ENCODE measurements at regions not wholly inside any gene's neighbourhood (a gene's known extent, or its start where the extent isn't known, plus 50 kb on each side); places are given as distances from the start of the nearest gene placed in this dataset.

DNA sequence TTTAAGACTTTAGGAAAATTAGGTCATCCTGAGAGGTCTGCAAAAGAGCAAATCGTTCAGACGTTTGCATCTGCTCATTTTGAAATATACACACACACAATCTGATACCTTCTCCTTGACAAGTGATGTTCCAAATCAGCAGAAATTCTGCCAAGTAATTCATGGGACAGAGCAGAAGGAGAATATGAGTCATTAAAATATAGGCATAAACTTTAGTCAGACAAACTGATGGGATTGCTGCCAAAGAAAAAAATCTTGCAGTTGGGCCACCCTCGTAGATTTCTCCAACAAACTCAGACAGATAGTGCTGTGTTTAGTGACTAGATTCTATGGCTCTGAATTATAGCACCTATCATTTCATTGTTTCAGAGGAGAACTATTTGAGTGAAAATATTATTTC lies 336.3 kb downstream of the NYAP2 start:
- in situ Hi-C loops (cut with HindIII; ENCODE audit: low sequenced_read_pairs): no loop called here

DNA sequence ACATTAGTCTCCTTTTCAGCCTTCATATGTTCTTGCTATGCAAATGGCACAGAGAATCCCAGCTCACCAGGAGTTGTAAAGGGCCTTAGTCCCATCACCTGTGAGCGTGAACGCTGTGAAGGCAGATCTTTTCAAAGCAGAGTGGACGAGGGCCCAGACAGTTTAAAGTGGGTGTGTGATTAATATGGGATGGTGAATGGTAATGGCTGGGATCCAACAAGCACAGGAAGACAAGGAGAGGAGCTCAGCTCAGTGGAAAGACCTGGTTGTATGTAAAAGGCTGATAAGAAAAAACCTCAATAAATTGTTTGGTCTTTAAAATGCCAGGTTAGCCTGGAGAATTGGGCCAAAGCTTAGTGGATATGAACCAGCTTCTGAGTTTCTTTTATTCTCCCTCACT lies 326.2 kb downstream of the NYAP2 start:
- in situ Hi-C loops (cut with HindIII; ENCODE audit: low sequenced_read_pairs): no loop called here

All from endothelial cell of hepatic sinusoid (primary cell).